OCI-LY3 (cell line): ENCODE measurements at regions not wholly inside any gene's neighbourhood (a gene's known extent, or its start where the extent isn't known, plus 50 kb on each side); places are given as distances from the start of the nearest gene placed in this dataset.

ENCODE experiments used
- CTCF ChIP-seq: fragments of 200-600, 300-600 bp; sonication (generic); IDR thresholded peaks from 2 replicates; pipeline ENCODE4 v1.5.1; 2014; ENCODE audit warnings: antibody characterized with exemption, low read length, low read depth
- EZH2phosphoT487 ChIP-seq: fragments of 200-600 bp; shearing (Covaris generic); IDR thresholded peaks from 2 replicates; pipeline ENCODE4 v1.6.1; 2018; ENCODE audit warnings: antibody characterized with exemption, mixed run types, low read depth

- TF ChIP-seq CTCF (no peak), EZH2phosphoT487 (no peak)
Observed at GRCh38 chr4:123851521-123851920, 454.9 kb downstream of the SPRY1 start.
